HG03097 (cell line): ENCODE measurements at regions not wholly inside any gene's neighbourhood (a gene's known extent, or its start where the extent isn't known, plus 50 kb on each side); places are given as distances from the start of the nearest gene placed in this dataset.

Experiments
- ATAC-seq: cut with Tn5 transposase; IDR thresholded peaks from one replicate; pipeline ENCODE4 v1.9.1; 2021; ENCODE audit not compliant: unreplicated experiment, low FRiP score

DNA sequence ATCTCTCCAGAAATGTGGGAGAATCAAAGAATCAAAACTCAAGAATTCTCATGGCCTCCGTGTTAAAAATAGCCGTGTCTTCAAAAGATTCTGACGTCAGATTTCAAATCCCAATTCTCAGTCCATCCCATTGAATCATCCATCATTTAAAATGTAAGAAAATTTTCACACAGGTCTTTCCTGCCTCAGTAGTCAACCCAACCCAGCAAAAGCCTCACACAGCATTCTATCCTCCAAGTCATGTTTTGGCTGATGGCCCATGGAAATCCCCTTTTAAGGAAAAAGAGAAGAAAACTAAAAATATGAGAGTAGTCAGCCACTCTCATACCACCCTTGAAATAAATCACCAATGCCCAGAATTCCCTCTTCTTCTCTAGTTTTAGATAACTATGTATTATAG, 211.8 kb downstream of the C1D start:
- ATAC-seq = no peak

DNA sequence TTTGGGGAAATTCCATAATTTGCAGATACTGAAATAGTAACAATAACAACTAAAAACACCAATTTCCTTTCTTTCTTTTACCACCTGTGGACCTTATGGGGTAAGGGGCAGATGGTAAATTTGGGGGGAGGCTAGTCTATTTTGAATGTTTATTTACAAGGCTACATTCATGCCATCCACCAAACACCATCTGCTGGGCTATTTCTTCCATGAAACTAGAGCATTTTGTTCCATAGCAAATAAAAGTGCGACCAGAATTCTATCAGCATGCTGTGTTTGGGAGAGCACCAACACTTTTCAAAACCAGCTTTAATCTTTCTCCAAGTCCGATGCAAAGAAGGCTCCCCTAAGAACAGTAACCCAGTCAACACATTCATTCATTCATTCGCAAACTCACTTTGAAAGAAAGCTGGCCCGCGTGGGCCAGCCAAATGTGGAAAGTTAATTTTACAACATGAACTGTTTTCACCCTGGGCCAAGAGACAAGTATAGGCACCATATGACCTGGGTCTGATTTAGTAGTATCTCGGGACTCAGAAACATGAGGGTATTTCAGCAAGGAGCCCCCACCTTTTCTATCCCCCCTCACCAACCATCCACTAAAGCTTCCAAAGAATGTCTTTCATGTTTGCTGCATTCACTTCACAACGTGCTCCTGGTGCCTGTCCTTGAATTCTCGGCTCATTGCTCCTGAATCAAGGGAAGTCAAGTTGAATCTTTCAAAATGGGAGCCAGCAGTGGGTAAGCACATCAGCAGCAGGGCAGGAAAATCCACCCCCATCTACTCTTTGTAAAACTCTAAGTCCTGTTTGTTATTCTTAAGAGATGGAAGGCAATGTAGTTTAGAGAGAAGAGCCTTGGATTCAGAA, 210.6 kb downstream of the C1D start:
- no peak for ATAC-seq

- no peak for ATAC-seq
Observed at GRCh38 chr2:67854103-67854743, 208.6 kb downstream of the C1D start.

GRCh38 chr2:67854798-67855197, 208.0 kb downstream of the C1D start:
- ATAC-seq = no peak

DNA sequence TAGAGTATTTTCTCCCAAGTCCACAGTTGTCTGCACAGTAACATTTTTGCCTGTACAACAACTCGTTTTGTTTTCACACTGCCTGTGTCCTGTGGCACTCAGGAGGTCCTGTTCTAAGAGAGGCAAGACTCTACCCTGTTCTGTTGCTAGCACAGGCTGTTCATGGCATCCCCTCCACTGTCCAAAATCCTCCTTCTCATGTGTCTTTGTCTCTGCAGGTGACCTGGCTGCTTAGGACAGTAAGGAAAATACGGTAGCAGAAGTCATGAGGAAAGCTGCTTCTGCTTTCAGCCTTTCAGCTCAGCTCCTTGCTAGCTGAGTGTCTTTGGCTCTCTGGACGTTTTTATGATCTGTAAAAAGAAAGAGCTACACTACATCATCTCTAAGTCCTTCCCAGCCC, 205.9 kb downstream of the C1D start:
- no peak for ATAC-seq

DNA sequence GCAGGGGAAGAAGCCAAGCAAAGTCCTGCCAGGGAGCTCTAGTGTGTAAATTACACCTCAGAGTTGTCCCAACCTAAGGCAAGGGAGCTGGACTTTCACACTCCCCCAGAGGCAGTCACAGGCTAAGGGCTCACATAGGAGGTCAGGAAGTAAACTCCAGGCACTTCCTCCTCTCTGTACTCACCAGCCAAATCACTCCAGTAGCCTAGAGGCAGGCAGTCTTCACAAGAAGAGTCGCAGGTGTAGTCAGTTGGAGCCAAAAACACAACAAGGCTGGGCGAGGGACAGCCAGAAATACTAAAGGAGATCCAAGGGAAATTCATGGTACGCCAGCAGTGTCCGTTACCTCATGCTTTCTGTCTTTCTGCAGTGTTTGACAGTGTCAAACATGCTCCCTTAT, 205.0 kb downstream of the C1D start:
- no peak for ATAC-seq

DNA sequence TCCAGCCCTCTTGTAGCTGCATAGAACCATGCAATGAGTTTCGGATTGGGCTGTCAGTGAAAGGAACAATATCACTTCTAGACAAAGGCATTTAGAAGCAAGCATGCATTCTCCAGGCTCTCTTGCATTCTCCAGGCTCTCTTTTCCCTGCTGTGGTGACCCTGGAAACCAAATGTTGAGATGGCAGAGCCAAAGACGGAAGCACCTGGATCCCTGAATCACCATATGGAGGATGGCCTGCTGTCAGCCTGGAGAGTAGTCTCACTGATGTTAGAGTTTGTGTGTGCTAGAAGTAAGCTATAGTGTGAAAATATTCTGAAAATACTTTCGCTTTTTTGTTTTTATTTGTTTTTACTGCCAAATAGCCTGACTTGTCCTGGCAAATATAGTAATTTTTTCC, 203.9 kb downstream of the C1D start:
- ATAC-seq = no peak

DNA sequence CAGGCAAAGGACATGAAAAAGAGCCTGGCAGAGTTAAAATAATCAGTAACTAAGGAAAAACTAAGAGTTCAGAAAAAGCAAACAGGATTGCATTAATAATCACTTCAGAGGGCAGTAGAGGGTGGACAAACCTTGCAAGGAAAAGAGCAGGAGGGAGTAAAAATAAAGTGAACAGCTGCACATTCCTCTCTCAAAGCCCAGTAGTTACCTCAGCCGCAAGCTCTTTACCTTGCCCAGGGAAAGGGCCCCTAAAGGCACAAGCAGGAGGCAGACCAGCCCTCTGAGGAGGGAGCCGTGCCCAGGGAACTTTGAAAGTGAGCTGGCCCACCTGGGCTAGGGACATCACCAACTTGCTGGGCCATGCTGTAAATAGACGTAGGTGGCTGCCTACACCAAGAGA, 196.9 kb downstream of the C1D start:
- ATAC-seq = no peak

- ATAC-seq = no peak
Observed at GRCh38 chr2:67867735-67868134, 195.1 kb downstream of the C1D start.

GRCh38 chr2:67871686-67872412, 191.0 kb downstream of the C1D start:
- no peak for ATAC-seq

DNA sequence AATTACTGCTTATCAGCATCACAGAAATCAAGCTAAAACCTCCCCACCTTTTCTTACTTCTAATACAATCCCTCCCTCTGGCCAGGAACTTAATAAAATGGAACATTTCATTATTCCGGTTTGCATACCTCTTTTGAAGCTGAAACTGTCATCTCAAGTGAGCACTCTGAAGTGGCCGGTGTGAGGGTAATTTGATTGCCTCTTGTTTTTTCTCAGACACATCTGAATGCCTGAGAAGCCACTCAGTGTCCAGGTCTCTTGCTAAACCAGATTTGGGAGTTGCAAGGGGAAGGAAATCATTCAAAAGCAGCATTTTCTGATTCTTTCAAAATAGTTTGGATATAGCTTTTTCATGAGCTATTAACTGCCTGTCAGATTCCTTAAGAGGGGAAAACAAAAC, 190.3 kb downstream of the C1D start:
- ATAC-seq = no peak

GRCh38 chr2:67873916-67874315, 188.9 kb downstream of the C1D start:
- no peak for ATAC-seq

GRCh38 chr2:67876176-67876575, 186.6 kb downstream of the C1D start:
- ATAC-seq = no peak

DNA sequence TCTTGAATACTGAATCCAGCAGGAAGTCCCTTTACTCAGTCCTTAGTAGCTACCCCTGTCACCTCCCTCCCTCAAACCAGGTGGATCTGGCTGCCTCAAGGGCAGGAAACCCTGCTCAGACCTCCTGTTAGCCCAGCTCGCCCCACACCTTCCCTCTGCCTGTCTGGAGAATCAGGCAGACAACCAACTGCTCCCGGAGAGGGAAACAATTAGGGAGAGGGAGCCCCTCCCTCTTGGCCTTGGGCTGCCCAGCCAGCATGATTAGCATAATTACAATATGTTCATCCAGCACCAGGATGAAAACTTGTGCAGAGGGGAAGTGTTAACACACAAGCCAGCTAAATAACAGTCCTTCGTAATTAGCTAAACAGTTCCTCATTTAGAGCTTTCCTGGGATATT, 185.5 kb downstream of the C1D start:
- ATAC-seq = no peak

- no peak for ATAC-seq
Observed at GRCh38 chr2:67878743-67879142, 184.1 kb downstream of the C1D start.

DNA sequence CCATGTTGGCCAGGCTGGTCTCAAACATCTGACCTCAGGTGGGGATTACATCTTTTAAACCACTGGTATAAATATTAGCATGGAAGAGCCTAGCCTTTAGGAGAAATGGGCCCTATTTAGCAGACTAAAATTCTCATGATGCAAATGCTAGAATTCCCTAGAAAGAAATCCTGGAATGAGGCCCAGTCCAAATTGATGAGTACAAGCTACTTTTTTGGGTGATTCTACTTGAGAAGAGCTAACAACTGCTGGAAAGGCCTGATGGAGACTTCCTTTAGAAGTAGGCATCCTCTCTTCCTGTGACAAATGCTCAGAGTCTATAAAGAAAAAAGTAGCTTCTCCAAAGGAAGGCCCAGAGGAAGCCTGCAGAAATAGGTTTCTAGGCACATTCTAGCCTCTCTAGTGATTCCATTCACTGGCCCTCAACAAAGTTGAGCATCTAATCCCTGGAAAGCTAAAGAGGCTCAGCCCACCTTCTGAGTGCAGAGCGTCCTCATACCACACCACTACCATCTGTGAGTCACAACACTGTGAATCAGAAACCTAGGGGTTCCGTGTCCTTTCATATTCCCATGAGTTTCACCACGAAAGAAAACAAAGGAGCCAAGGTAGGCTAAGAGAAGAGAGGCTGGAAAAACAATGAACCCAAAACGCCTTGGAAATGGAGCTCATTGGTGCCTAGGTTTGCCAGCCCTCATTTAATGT, 183.1 kb downstream of the C1D start:
- no peak for ATAC-seq

DNA sequence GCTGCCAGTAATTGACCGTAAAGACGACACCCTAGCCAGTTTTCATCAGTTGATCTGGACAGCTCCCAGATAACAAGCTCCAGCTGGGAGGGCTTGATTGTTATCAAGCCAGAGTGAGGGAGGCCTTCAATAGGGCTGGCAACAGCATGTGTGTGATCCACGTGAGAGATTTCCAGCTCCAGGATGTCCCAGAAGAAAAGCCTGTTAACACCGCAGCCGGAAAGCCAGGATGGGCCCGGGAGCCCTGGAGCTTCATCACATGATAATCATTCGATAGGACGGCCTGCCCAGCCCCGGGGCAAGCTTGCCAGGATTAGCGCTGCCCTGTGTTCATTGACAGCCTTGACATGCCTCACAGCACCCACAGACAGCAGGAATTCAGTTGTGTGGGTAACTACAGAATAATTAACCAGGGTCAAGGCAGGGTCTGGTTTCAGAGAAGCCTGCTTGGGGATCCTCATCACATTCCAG, 182.5 kb downstream of the C1D start:
- no peak for ATAC-seq

GRCh38 chr2:67881816-67882215, 181.0 kb downstream of the C1D start:
- ATAC-seq = no peak

- ATAC-seq = no peak
Observed at GRCh38 chr2:67883316-67884087, 179.3 kb downstream of the C1D start.

DNA sequence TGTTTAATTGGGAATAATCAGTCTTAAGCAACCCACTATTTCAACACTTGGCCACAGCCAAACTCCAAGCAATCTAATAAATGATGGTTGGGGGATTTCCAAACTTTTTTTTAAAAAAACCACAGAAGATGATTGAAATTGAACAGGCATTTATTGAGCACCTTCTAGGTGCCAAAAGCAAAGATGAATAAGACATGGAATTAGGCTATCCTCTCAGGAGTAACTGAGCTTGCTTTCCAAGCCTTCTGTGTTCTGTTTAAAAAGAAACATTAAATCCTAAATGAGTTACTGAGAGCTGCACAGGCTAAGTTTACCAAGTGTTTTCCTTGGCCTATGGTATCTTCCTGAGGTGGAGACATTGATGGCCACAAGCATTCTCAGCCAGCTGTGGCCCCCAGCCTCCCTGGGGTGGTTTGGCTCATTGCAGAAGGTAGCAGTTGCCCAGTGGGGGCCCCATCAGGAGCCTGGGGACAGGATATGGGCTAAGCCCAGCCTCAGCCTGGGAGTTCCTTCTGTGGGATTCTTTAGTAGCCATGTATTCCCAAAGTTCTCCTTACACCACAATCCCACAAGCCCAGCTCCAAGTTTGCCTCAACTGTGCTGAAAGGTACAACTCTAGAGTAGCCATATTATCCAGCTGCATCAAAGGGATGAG, 174.3 kb downstream of the C1D start:
- ATAC-seq = no peak
